AG10803 (cell line): ENCODE measurements at regions not wholly inside any gene's neighbourhood (a gene's known extent, or its start where the extent isn't known, plus 50 kb on each side); places are given as distances from the start of the nearest gene placed in this dataset.

Experiments
- DNase-seq: peaks from one replicate; pipeline ENCODE4 v3.0.0; 2010; ENCODE audit warnings: low read depth
- H3K4me3 ChIP-seq: 2 replicates; pipeline ENCODE4 v1.5.1; 2011; ENCODE audit warnings: mild to moderate bottlenecking, low read length, control low read depth
- TF ChIP-seq, protein P1 (sequence below): conservative IDR thresholded peaks from 2 replicates; pipeline ENCODE4 v1.5.1; 2011; ENCODE audit warnings: mild to moderate bottlenecking, low read length, control low read depth, inconsistent platforms

DNA sequence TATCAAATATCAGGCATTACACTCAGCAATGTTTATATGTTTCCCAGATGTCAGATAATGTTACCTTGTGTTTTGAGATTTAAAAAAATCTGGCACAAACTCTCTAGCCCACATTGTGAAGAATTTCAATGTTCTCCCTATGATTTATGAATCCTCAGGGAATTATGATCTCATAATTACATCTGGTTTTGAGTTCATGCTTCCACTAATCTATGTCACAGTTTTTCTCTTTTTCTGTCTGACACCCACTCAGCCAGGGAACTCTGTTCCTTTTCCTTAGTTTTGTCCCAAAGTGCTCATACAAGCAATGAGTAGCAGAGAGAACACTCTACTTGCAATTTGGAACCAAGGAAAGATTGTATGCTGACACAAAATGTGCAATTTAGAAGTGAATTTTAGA is 212.1 kb upstream of the POF1B start:
- no peak for DNase-seq
- TF ChIP-seq, protein P1, sequence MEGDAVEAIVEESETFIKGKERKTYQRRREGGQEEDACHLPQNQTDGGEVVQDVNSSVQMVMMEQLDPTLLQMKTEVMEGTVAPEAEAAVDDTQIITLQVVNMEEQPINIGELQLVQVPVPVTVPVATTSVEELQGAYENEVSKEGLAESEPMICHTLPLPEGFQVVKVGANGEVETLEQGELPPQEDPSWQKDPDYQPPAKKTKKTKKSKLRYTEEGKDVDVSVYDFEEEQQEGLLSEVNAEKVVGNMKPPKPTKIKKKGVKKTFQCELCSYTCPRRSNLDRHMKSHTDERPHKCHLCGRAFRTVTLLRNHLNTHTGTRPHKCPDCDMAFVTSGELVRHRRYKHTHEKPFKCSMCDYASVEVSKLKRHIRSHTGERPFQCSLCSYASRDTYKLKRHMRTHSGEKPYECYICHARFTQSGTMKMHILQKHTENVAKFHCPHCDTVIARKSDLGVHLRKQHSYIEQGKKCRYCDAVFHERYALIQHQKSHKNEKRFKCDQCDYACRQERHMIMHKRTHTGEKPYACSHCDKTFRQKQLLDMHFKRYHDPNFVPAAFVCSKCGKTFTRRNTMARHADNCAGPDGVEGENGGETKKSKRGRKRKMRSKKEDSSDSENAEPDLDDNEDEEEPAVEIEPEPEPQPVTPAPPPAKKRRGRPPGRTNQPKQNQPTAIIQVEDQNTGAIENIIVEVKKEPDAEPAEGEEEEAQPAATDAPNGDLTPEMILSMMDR = no peak

GRCh38 chrX:85590638-85591037 is 211.2 kb upstream of the POF1B start:
- DNase-seq = no peak
- TF ChIP-seq, protein P1 = no peak
- no peak overlapping the region for H3K4me3 ChIP-seq

More for the DNA sequence above, 212.1 kb upstream of the POF1B start:
- H3K4me3 ChIP-seq = no peak overlapping the region

GRCh38 chrX:85573801-85574200 is 194.3 kb upstream of the POF1B start:
- TF ChIP-seq, protein P1 = no peak
- no peak overlapping the region for H3K4me3 ChIP-seq
- no peak for DNase-seq

DNA sequence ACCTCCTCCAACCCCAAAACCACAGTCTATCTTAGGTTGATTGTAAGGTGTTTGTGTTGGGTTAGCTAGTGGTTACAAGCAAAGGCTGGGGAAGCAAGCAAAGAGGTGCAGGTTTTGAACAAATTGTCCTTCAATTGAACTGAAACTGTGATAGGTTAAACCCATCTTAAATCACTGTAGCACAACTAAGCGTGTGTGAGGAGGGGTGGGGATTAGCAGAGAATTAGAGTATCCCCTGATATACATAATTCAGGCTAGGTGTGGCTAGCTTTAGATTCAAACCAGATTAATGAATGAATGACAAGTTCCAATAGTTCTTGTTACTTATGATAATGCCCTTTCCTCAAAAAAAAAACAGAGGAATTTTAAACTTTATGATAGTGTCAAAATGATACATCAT is 191.0 kb upstream of the POF1B start:
- no peak overlapping the region for H3K4me3 ChIP-seq
- TF ChIP-seq, protein P1 = no peak
- no peak for DNase-seq

DNA sequence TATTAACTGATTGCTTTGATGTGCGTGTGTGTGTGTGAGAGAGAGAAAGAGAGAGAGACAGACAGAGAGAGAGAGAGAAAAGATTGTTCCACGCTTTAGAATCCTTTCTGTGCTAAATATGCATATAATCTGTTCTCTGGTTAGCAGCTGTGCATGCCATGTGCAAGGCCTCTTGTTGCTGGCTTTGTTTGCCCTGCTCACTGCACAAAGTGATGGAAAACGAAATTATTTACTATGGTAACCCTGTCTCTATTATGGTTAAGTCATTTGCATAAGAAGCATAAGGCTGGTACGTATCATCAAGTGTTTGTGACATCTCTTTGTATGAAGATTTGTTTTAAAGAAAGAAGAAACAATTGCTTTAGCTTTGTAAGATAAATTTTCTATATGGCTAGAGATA is 190.2 kb upstream of the POF1B start:
- no peak for DNase-seq
- no peak overlapping the region for H3K4me3 ChIP-seq
- TF ChIP-seq, protein P1 = no peak

GRCh38 chrX:85569096-85569495 is 189.6 kb upstream of the POF1B start:
- H3K4me3 ChIP-seq = no peak overlapping the region
- TF ChIP-seq, protein P1 = no peak
- DNase-seq = no peak

DNA sequence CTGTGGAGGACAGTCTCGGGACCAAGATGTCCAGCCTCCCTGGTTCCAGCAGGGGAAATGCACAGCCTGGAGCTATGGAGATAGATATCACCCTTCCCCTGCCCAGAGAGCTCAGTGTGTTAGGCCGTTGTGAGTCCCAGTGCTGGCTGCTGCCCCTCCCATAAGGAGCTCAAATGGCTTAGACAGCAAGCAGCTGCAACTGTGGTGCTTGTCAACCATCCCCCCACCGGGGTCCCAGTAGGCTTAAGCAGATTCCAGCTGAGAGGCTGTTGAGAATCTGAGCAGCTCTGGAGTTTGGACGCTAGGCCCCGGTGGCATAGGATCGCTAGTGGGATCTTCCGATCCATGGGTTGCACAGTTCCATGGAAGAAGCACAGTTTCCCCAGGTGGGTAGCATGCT is 181.8 kb upstream of the POF1B start:
- TF ChIP-seq, protein P1 = no peak
- no peak for DNase-seq
- no peak overlapping the region for H3K4me3 ChIP-seq
